GM12878 (cell line): ENCODE measurements at regions not wholly inside any gene's neighbourhood (a gene's known extent, or its start where the extent isn't known, plus 50 kb on each side); places are given as distances from the start of the nearest gene placed in this dataset.

ENCODE experiments used
- ATAC-seq: fragments of 200-7000 bp; cut with Tn5 transposase; 3 replicates; pipeline ENCODE4 v1.9.1; 2020; ENCODE audit warnings: mild to moderate bottlenecking, moderate library complexity
- BruUV-seq: library from RNA; stranded (reverse); fragments of 400-500 nt; replicated peaks from 2 replicates; lab custom pipeline; 2021; lab: Mats Ljungman, UMichigan
- CTCF ChIA-PET: fragments of 300-600 bp; sonication (Branson Sonifier 250); formaldehyde crosslinking; extraction: SDS; loops from one replicate; lab custom pipeline; 2021; ENCODE audit warnings: inconsistent platforms; lab: Yijun Ruan, JAX
- POLR2A ChIA-PET: fragments of 350-600 bp; formaldehyde crosslinking; extraction: SDS; loops from one replicate; lab custom pipeline; 2021; ENCODE audit warnings: inconsistent platforms; lab: Charles Lee
- RAD21 ChIA-PET: fragments of 300-600 bp; sonication (Branson Sonifier 250); formaldehyde crosslinking; loops from one replicate; lab custom pipeline; 2023; ENCODE audit warnings: antibody characterized with exemption; ENCODE audit not compliant: unreplicated experiment; lab: Charles Lee
- SMC1A ChIA-PET: fragments of 300-600 bp; sonication (Branson Sonifier 250); formaldehyde crosslinking; loops from one replicate; lab custom pipeline; 2023; ENCODE audit not compliant: unreplicated experiment, uncharacterized antibody; lab: Charles Lee
- DNase-seq: peaks from one replicate; pipeline ENCODE4 v3.0.0-alpha.2; 2011; ENCODE audit warnings: low read depth, low spot score
- FAIRE-seq: peaks from 3 replicates; lab custom pipeline; 2011; peaks lifted over from hg19 to GRCh38; lab: Jason Lieb, UNC
- H2AFZ ChIP-seq: 2 replicates; pipeline ENCODE4 v1.6.0; 2011; ENCODE audit warnings: low read depth, low read length, control low read depth; ENCODE audit not compliant: control insufficient read depth
- H3K27ac ChIP-seq: 2 replicates; pipeline ENCODE4 v1.5.1; 2011; ENCODE audit warnings: control low read depth; ENCODE audit not compliant: control insufficient read depth, insufficient read depth
- H3K27me3 ChIP-seq, 2 experiments: replicated peaks in 1 of 2; 2 replicates each; pipeline versions ENCODE4 v1.6.0 to v1.6.1; 2011; ENCODE audit warnings: low read length in 1 of 2; ENCODE audit not compliant: control insufficient read depth in 2 of 2, insufficient read depth in 2 of 2
- H3K36me3 ChIP-seq, 2 experiments: 2 replicates each; pipeline ENCODE4 v1.5.1; 2011; ENCODE audit warnings: low read length in 1 of 2; ENCODE audit not compliant: control insufficient read depth in 2 of 2, insufficient read depth in 2 of 2
- H3K4me1 ChIP-seq: 2 replicates; pipeline ENCODE4 v1.6.1; 2011; ENCODE audit warnings: mild to moderate bottlenecking, low read length, moderate library complexity, mixed read lengths; ENCODE audit not compliant: control insufficient read depth, insufficient read depth
- H3K4me2 ChIP-seq: 2 replicates; pipeline ENCODE4 v1.6.0; 2011; ENCODE audit warnings: control low read depth; ENCODE audit not compliant: control insufficient read depth, insufficient read depth
- H3K4me3 ChIP-seq: fragments of 200-600 bp; sonication (generic); 2 replicates; pipeline ENCODE4 v1.5.1; 2016
- H3K79me2 ChIP-seq: 2 replicates; pipeline ENCODE4 v1.6.0; 2011; ENCODE audit warnings: low read length; ENCODE audit not compliant: control insufficient read depth, insufficient read depth
- H3K9ac ChIP-seq: 2 replicates; pipeline ENCODE4 v1.8.0; 2011; ENCODE audit warnings: low read length, control low read depth, mixed read lengths; ENCODE audit not compliant: control insufficient read depth, insufficient read depth
- H3K9me3 ChIP-seq: replicated peaks from 3 replicates; pipeline ENCODE4 v1.5.1; 2011; ENCODE audit warnings: mild to moderate bottlenecking, low read length; ENCODE audit not compliant: control insufficient read depth, insufficient read depth
- H4K20me1 ChIP-seq: 2 replicates; pipeline ENCODE4 v1.6.0; 2011; ENCODE audit not compliant: control insufficient read depth, insufficient read depth
- BRCA1 ChIP-seq: IDR thresholded peaks from 2 replicates; pipeline ENCODE4 v1.6.1; 2011; ENCODE audit warnings: low read depth, low read length, improper control_type of control experiment
- NFIC ChIP-seq: IDR thresholded peaks from 2 replicates; pipeline ENCODE4 v1.6.1; 2012; ENCODE audit warnings: low read depth, mild to moderate bottlenecking, inconsistent platforms, low read length, moderate library complexity
- PAX8 ChIP-seq: fragments of 450-650 bp; IDR thresholded peaks from 2 replicates; pipeline ENCODE4 v1.6.1; 2017; ENCODE audit warnings: mild to moderate bottlenecking, moderate library complexity
- POLR2AphosphoS2 ChIP-seq: IDR thresholded peaks from 2 replicates; pipeline ENCODE4 v1.6.1; 2011; ENCODE audit warnings: low read depth, mild to moderate bottlenecking, low read length, improper control_type of control experiment, moderate library complexity
- RAD21 ChIP-seq: IDR thresholded peaks from 2 replicates; pipeline ENCODE4 v1.6.1; 2011; ENCODE audit warnings: mild to moderate bottlenecking, low read depth, low read length, moderate library complexity; ENCODE audit not compliant: insufficient read depth
- SMC3 ChIP-seq: IDR thresholded peaks from 2 replicates; pipeline ENCODE4 v1.6.1; 2011; ENCODE audit warnings: low read length, improper control_type of control experiment, borderline replicate concordance
- ZNF384 ChIP-seq: IDR thresholded peaks from 2 replicates; pipeline ENCODE4 v1.6.1; 2012; ENCODE audit warnings: low read depth, mild to moderate bottlenecking, low read length, improper control_type of control experiment, borderline replicate concordance
- WGBS: methylation state at CpG from one replicate; pipeline ENCODE4 v1.1.6; 2016; ENCODE audit warnings: low lambda C conversion rate; ENCODE audit not compliant: insufficient replicate concordance, insufficient coverage; ENCODE audit errors: missing lambda C conversion rate; 5-methylcytosine and 5-hydroxymethylcytosine counted together
- in situ Hi-C: fragments of 300-500 bp; cut with MboI; formaldehyde crosslinking; loops from 9 replicates; pipeline ENCODE4 v1.14.3; 2018; ENCODE audit warnings: mixed read lengths
- intact Hi-C: fragments of 100-400 bp; cut with micrococcal nuclease; formaldehyde crosslinking; loops from one replicate; pipeline ENCODE4 v1.14.2; 2022; ENCODE audit not compliant: unreplicated experiment
- TF ChIP-seq, protein P1 (sequence below), 3 experiments: IDR thresholded peaks in 2 of 3; conservative IDR thresholded peaks in 1 of 3; 2 replicates each; pipeline ENCODE4 v1.5.1; 2011; ENCODE audit warnings: low read depth in 3 of 3, low read length in 3 of 3, mild to moderate bottlenecking in 3 of 3, control low read depth in 2 of 3, moderate library complexity in 2 of 3, inconsistent platforms in 1 of 3, mixed read lengths in 1 of 3; ENCODE audit not compliant: control insufficient read depth in 2 of 3, insufficient read depth in 1 of 3; ENCODE audit errors: extremely low read depth in 1 of 3

DNA sequence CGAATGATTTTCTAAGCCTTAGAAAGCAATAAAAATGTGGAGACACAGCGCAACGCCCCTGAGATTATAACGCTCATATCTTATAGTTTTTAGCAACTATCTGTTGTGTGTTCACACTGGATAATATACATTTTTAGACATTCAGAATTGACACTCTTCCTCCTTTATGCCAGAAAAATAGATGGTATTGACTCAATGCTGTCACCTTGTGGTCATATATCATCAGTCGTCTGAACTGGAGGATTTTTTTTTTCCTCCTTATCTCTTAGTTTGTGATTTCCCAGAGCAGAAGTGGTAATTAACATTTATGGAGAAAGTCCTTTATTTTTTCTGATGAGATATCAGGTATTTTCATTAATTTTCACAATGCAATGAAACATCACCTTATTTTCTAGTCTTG is 759.6 kb downstream of the RAB28 start:
- Histone ChIP-seq H2AFZ (no peak overlapping the region), H3K79me2 (no peaks in the 10 kb centered on the region), H3K36me3 (no peaks in the 10 kb centered on the region), H3K4me3 (no peak overlapping the region), H3K4me1 (no peaks in the 10 kb centered on the region), H3K27me3 (no peaks in the 10 kb centered on the region), H3K27ac (no peak overlapping the region), H3K9me3 (no peaks in the 10 kb centered on the region), H3K9ac (no peak overlapping the region), H4K20me1 (no peaks in the 10 kb centered on the region), H3K4me2 (peak overlapping the region; percentile 13; the same call in 1 of the 2 replicates)
- DNase-seq (no peak), FAIRE-seq (peak; percentile 18), ATAC-seq (peak; percentile 61; the same call in 2 of the 3 replicates)
- SMC1A ChIA-PET: no interaction called here
- BruUV-seq: no TSS peak
- intact Hi-C loops (loop anchor here (1.0 kb wide), 1 partner anchor 45 kb away; no protein-coding TSS in a partner anchor), in situ Hi-C loops (no loop called here)
- CTCF ChIA-PET: interaction anchor here (3.2 kb wide), 1 partner anchor 45 kb away, joined by 15 read pairs; no protein-coding TSS in a partner anchor
- RAD21 ChIA-PET: no interaction called here
- POLR2A ChIA-PET: no interaction called here
- TF ChIP-seq RAD21 (peak; percentile 64), BRCA1 (no peak), NFIC (no peak), ZNF384 (peak; percentile 55; the same call in 1 of the 2 replicates), SMC3 (peak; percentile 36; the same call in 1 of the 2 replicates), PAX8 (no peak), POLR2AphosphoS2 (no peak)
- TF ChIP-seq, protein P1, sequence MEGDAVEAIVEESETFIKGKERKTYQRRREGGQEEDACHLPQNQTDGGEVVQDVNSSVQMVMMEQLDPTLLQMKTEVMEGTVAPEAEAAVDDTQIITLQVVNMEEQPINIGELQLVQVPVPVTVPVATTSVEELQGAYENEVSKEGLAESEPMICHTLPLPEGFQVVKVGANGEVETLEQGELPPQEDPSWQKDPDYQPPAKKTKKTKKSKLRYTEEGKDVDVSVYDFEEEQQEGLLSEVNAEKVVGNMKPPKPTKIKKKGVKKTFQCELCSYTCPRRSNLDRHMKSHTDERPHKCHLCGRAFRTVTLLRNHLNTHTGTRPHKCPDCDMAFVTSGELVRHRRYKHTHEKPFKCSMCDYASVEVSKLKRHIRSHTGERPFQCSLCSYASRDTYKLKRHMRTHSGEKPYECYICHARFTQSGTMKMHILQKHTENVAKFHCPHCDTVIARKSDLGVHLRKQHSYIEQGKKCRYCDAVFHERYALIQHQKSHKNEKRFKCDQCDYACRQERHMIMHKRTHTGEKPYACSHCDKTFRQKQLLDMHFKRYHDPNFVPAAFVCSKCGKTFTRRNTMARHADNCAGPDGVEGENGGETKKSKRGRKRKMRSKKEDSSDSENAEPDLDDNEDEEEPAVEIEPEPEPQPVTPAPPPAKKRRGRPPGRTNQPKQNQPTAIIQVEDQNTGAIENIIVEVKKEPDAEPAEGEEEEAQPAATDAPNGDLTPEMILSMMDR (IDR thresholded peaks at IDR 0.05 in 2 of 3, conservative IDR thresholded peaks at IDR 0.05 in 1 of 3; ENCODE audit: control insufficient read depth in 2 of 3, extremely low read depth in 1 of 3, insufficient read depth in 1 of 3, low read depth in 3 of 3, low read length in 3 of 3): peak; percentile 39 to 55 (median 52); a peak in 5 of 6 replicates
- WGBS: under 1% methylated on average over 5 of the region's 5 CpGs
